ENCODE measurements at regions not wholly inside any gene's neighbourhood (a gene's known extent, or its start where the extent isn't known, plus 50 kb on each side); places are given as distances from the start of the nearest gene placed in this dataset.

DNA sequence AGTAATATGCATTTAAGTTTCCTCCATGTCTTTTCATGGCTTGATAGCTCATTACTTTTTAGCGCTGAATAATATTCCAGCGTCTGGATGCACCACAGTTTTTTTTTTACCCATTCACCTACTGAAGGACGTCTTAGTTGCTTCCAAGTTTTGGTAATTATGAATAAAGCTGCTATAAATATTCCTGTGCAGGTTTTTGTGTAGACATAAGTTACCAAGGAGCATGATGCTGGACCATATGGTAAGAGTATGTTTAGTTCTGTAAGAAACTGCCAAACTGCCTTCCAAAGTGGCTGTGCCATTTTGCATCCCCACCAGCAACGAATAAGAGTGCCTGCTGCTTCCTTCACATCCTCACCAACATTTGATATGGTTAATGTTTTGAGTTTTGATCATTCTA lies 195.6 kb downstream of the PIK3R1 start:
- CTCF ChIA-PET (ENCODE audit: low intra/inter-chr PET ratio, low total read pairs) = no interaction called here
- no peak overlapping the region for H3K9ac ChIP-seq (ENCODE audit: insufficient read depth, low read depth, low read length)
- POLR2A ChIA-PET = no interaction called here
- ATAC-seq (no peak), FAIRE-seq (no peak), DNase-seq (ENCODE audit: low spot score) (no peak)
- no peak for TF ChIP-seq SIN3A (IDR thresholded peaks at IDR 0.05; ENCODE audit: borderline replicate concordance, low read depth, low read length)
- no peak for TF ChIP-seq ZNF558 (CRISPR knock-in tag; IDR thresholded peaks at IDR 0.05; ENCODE audit: borderline replicate concordance)
- no peak for TF ChIP-seq ZMYM4 (CRISPR knock-in tag; IDR thresholded peaks at IDR 0.05)
- TF ChIP-seq MIXL1 (CRISPR knock-in tag; IDR thresholded peaks at IDR 0.05) = no peak
- TF ChIP-seq ZBTB7A (CRISPR knock-in tag; IDR thresholded peaks at IDR 0.05) = no peak
- H2AFZ ChIP-seq (ENCODE audit: low read length) = no peak overlapping the region
- no peaks in the 10 kb centered on the region for H3K79me2 ChIP-seq (ENCODE audit: insufficient read depth, low read length)
- H3K4me1 ChIP-seq (ENCODE audit: insufficient read depth, low read length) = peaks cover 10% of the 10 kb centered on the region
- BruUV-seq (replicated peaks) = no TSS peak
- in situ Hi-C loops (cut with HindIII; ENCODE audit: extremely low pct_ligation_motif_present, low pct_unique_long_range_greater_than_20kb) = no loop called here
- no peaks in the 10 kb centered on the region for H3K9me3 ChIP-seq (ENCODE audit: low read length)
- H3K27ac ChIP-seq (ENCODE audit: extremely low read length, insufficient read depth, low read length) = no peak overlapping the region
- 26% methylated on average over 4 of the region's 4 CpGs for WGBS (ENCODE audit: low lambda C conversion rate)
- intact Hi-C loops (cut with micrococcal nuclease; ENCODE audit: unreplicated experiment) = no loop called here
- H3K36me3 ChIP-seq (replicated peaks in 1 of 2; ENCODE audit: control insufficient read depth in 1 of 2, insufficient read depth in 2 of 2, low read length in 2 of 2) = no peaks in the 10 kb centered on the region
- no peak overlapping the region for H3K4me2 ChIP-seq (ENCODE audit: low read depth, low read length)
- H3K27me3 ChIP-seq (ENCODE audit: control insufficient read depth in 1 of 2, insufficient read depth in 2 of 2, low read length in 2 of 2) = no peaks in the 10 kb centered on the region
- H3K4me3 ChIP-seq (replicated peaks in 1 of 3; ENCODE audit: insufficient read depth in 1 of 3, low read depth in 2 of 3, low read length in 3 of 3) = no peak overlapping the region
- H4K20me1 ChIP-seq (ENCODE audit: insufficient read depth, low read length) = no peaks in the 10 kb centered on the region

DNA sequence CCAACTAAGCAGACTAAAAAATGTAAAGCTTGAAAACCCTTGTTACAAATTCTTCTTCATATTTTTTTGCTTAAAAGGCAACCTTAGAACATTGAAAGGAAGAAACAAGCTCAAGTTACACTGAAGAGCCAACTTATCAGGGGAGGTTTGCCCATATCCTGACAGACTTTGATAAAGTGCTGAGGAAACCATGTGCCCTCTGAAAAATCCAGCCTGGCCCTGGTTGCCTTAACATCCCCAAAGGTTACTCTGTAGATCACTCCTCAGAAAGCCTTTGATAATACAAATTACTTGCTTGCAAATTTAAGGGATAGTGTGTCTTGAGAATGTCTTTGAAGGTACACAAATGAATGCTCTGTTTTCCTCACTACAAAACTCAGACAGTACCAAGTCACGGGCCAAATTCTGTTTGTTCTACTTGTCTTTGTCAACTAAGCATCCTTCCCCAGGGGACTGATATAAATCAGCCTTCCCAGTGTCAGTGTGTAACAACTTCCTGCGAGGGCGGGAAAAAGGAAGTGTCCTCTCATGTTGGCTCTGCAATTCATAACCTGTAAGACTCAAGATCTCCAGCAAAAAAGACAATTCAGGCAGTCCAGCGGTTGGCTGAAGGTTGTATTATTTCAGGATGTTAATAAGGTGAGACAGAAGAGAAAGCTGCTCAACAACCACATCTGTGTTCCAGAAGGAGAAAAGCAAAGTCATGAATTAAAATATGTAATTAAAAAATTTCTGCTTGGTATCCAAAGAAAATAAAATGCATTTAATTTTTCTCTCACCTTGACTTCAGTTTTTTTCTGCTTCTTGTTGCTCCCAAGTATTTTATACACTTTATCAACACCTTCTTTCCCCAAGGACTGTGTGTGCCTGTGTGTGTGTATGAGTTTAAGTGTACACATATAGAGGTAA lies 199.9 kb downstream of the PIK3R1 start:
- FAIRE-seq (no peak), ATAC-seq (no peak), DNase-seq (ENCODE audit: low spot score) (no peak)
- Histone ChIP-seq H3K36me3 (replicated peaks in 1 of 2; ENCODE audit: control insufficient read depth in 1 of 2, insufficient read depth in 2 of 2, low read length in 2 of 2) (no peaks in the 10 kb centered on the region), H3K9me3 (ENCODE audit: low read length) (no peaks in the 10 kb centered on the region), H2AFZ (ENCODE audit: low read length) (no peak overlapping the region), H3K4me1 (ENCODE audit: insufficient read depth, low read length) (no peaks in the 10 kb centered on the region; the same call in 1 of the 2 replicates), H3K27me3 (ENCODE audit: control insufficient read depth in 1 of 2, insufficient read depth in 2 of 2, low read length in 2 of 2) (no peaks in the 10 kb centered on the region), H3K27ac (ENCODE audit: extremely low read length, insufficient read depth, low read length) (no peak overlapping the region), H3K4me2 (ENCODE audit: low read depth, low read length) (no peak overlapping the region), H4K20me1 (ENCODE audit: insufficient read depth, low read length) (no peaks in the 10 kb centered on the region), H3K9ac (ENCODE audit: insufficient read depth, low read depth, low read length) (no peak overlapping the region), H3K79me2 (ENCODE audit: insufficient read depth, low read length) (no peaks in the 10 kb centered on the region), H3K4me3 (replicated peaks in 1 of 3; ENCODE audit: insufficient read depth in 1 of 3, low read depth in 2 of 3, low read length in 3 of 3) (no peak overlapping the region)
- BruUV-seq (replicated peaks) = no TSS peak
- CTCF ChIA-PET (ENCODE audit: low intra/inter-chr PET ratio, low total read pairs) = no interaction called here
- intact Hi-C loops (cut with micrococcal nuclease; ENCODE audit: unreplicated experiment) = no loop called here
- in situ Hi-C loops (cut with HindIII; ENCODE audit: extremely low pct_ligation_motif_present, low pct_unique_long_range_greater_than_20kb) = no loop called here
- WGBS (ENCODE audit: low lambda C conversion rate) = 7% methylated on average over 4 of the region's 4 CpGs
- POLR2A ChIA-PET = no interaction called here
- no peak for TF ChIP-seq ZMYM3 (CRISPR knock-in tag; IDR thresholded peaks at IDR 0.05)
- no peak for TF ChIP-seq GABPA (IDR thresholded peaks at IDR 0.05; ENCODE audit: low read depth, low read length)
- no peak for TF ChIP-seq GABPA (CRISPR knock-in tag; IDR thresholded peaks at IDR 0.05; ENCODE audit: low read depth)
- TF ChIP-seq PITX1 (CRISPR knock-in tag; IDR thresholded peaks at IDR 0.05) = no peak
- TF ChIP-seq ZNF562 (CRISPR knock-in tag; IDR thresholded peaks at IDR 0.05; ENCODE audit: borderline replicate concordance) = no peak
- TF ChIP-seq MYC (CRISPR knock-in tag; IDR thresholded peaks at IDR 0.05; ENCODE audit: borderline replicate concordance) = no peak
- TF ChIP-seq, protein P1, sequence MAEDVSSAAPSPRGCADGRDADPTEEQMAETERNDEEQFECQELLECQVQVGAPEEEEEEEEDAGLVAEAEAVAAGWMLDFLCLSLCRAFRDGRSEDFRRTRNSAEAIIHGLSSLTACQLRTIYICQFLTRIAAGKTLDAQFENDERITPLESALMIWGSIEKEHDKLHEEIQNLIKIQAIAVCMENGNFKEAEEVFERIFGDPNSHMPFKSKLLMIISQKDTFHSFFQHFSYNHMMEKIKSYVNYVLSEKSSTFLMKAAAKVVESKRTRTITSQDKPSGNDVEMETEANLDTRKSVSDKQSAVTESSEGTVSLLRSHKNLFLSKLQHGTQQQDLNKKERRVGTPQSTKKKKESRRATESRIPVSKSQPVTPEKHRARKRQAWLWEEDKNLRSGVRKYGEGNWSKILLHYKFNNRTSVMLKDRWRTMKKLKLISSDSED (CRISPR knock-in tag; IDR thresholded peaks at IDR 0.05) = no peak
- TF ChIP-seq HMG20B (CRISPR knock-in tag; conservative IDR thresholded peaks at IDR 0.05) = no peak
- TF ChIP-seq, protein P2, sequence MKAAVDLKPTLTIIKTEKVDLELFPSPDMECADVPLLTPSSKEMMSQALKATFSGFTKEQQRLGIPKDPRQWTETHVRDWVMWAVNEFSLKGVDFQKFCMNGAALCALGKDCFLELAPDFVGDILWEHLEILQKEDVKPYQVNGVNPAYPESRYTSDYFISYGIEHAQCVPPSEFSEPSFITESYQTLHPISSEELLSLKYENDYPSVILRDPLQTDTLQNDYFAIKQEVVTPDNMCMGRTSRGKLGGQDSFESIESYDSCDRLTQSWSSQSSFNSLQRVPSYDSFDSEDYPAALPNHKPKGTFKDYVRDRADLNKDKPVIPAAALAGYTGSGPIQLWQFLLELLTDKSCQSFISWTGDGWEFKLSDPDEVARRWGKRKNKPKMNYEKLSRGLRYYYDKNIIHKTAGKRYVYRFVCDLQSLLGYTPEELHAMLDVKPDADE (CRISPR knock-in tag; IDR thresholded peaks at IDR 0.05) = no peak
- TF ChIP-seq SRSF4 (IDR thresholded peaks at IDR 0.05; ENCODE audit: low read depth, low read length, poor library complexity, severe bottlenecking) = no peak
- TF ChIP-seq, protein P3, sequence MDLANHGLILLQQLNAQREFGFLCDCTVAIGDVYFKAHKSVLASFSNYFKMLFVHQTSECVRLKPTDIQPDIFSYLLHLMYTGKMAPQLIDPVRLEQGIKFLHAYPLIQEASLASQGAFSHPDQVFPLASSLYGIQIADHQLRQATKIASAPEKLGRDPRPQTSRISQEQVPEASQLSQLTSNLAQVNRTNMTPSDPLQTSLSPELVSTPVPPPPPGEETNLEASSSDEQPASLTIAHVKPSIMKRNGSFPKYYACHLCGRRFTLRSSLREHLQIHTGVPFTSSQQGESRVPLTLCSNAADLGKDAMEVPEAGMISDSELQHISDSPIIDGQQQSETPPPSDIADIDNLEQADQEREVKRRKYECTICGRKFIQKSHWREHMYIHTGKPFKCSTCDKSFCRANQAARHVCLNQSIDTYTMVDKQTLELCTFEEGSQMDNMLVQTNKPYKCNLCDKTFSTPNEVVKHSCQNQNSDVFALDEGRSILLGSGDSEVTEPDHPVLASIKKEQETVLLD (CRISPR knock-in tag; IDR thresholded peaks at IDR 0.05; ENCODE audit: low read depth) = no peak

All from HepG2 (cell line).